GM12864 (cell line): ENCODE measurements at regions not wholly inside any gene's neighbourhood (a gene's known extent, or its start where the extent isn't known, plus 50 kb on each side); places are given as distances from the start of the nearest gene placed in this dataset.
"Not testable (repeated sequence)": the region's sequence is repeated elsewhere in the genome, so short reads cannot be mapped to it uniquely, and the experiment has no call there.

Experiments used
- DNase-seq: peaks from one replicate; pipeline ENCODE4 v3.0.0-alpha.2; 2011; ENCODE audit warnings: low read depth
- H3K4me3 ChIP-seq: 2 replicates; pipeline ENCODE4 v1.5.1; 2011; ENCODE audit warnings: mild to moderate bottlenecking, low read depth, low read length, control low read depth
- CTCF ChIP-seq: IDR thresholded peaks from 2 replicates; pipeline ENCODE4 v1.5.1; 2011; ENCODE audit warnings: low read depth, mild to moderate bottlenecking, moderate library complexity, low read length, control low read depth, inconsistent platforms; ENCODE audit errors: missing control alignments

- TF ChIP-seq CTCF = no peak
- no peak for DNase-seq
- no peak overlapping the region for H3K4me3 ChIP-seq
Measured at GRCh38 chr15:100769043-100769974, 110.3 kb upstream of the ALDH1A3 start.

DNA sequence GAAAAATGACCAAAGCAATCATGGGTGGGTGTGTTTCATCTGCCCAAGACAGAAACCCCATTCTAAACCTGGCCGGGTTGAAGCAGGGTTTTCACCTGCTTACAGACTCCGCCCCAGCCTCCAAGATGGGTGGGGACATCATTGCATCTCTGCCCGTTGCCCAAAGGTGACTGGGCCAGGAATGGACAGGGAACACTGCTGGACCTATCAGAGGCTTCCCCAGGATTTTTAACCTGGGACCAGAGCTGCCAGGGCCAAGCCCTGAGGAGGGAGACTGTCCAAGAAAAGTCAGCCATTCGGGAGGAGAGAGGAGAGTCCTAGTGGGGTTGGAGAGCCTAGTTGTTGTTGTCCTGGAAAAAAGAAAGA is 109.7 kb upstream of the ALDH1A3 start:
- TF ChIP-seq CTCF = no peak
- no peak for DNase-seq
- H3K4me3 ChIP-seq = no peak overlapping the region

DNA sequence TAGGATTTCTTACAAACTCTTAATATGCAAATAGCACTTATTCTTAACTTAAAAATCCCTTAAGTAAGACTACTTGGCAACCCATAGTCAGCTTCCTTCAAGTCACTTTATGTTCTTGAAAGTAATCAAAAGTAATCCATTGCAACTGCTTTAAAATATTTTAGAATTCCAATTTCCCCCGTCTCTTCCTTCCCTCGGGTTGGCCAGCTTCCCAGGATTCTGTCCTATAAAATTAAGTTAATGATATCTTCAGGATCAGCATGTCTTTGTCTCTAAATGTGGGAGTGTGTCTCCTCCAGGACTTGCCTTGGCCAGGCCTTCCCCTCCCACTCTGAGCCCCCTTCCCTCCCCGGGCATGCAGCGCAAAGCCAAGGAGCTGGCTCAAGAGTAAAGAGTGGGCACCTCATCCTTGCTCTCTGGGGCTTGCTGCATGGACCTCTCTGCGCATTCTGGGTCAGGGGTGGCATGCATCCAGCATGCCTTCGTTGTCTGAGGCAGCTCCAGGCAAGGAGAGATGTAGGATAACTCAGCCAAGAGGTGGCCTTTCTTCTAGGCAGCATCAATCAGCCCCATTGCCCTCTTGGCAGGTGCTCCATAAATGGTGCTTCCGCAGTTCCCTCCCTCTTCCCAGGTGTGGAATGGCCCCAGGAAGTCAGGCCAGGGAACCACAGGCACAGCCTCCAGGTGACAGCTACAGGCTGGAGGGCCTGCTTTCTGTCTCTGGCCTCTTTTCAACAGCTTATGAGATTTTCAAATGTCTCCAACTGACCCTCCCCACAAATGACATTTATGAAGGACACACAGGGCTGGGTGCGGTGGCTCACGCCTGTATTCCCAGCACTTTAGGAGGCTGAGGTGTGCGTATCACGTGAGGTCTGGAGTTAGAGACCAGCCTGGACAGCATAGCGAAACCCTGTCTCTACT is 108.7 kb upstream of the ALDH1A3 start:
- no peak for TF ChIP-seq CTCF
- no peak for DNase-seq
- H3K4me3 ChIP-seq = no peak overlapping the region

DNA sequence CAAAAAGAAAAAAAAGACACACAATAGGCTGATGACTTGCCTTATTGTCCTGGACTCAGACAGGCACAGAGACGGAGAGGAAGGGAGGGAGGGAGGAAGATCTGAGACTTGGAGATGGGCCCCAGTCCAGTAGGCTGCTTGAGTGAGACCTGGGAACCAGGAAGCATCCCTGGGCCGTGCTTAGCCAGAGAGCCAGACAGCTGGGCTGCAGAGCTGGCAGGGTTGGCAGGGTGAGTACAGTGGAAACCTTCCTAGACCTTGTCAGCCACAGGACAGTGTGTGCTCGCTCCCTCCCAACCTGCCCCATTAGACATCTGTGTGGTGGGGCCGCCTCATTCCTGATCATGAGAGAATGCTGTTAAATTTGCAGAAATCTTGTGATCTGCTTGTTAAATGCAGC is 107.9 kb upstream of the ALDH1A3 start:
- TF ChIP-seq CTCF = no peak
- no peak for DNase-seq
- no peak overlapping the region for H3K4me3 ChIP-seq

GRCh38 chr15:100772478-100772877 is 107.2 kb upstream of the ALDH1A3 start:
- DNase-seq = no peak
- H3K4me3 ChIP-seq = no peak overlapping the region
- TF ChIP-seq CTCF = no peak

DNA sequence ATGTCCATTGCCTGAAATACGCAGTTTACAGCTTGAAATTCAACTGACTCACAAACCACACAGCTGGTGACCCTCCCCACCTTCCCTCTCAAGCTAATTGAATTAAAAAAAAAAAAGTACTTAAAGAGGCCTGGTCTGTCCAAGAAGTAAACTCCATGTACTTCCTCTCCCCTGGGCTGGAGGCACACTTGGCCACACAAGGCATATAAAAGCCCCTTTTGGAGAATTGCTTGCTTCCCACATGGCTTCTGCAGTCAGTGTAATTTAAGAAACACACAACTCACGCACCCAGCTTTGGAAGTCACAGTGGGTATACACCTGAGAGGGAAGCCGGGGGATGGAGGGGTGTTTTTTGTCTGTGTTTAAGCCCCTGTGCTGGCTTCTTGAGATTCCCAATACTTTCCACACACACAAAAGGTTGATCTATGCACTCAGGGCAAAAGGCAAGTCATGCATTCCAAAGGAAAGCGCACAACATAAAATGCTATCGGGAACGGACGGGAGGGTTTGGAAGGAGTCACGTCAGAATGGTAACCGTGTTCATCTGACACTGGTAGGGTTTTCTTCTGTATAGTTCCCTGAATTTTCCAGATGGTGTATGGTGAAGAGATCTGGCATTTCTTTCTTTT is 106.6 kb upstream of the ALDH1A3 start:
- DNase-seq = no peak
- H3K4me3 ChIP-seq = no peak overlapping the region
- TF ChIP-seq CTCF = no peak

GRCh38 chr15:100774044-100774443 is 105.6 kb upstream of the ALDH1A3 start:
- DNase-seq, H3K4me3 ChIP-seq: not testable (repeated sequence)
